GM12874 (cell line): ENCODE measurements at regions not wholly inside any gene's neighbourhood (a gene's known extent, or its start where the extent isn't known, plus 50 kb on each side); places are given as distances from the start of the nearest gene placed in this dataset.

ENCODE experiments used
- TF ChIP-seq, protein P1 (sequence below): IDR thresholded peaks from 2 replicates; pipeline ENCODE4 v1.5.1; 2011; ENCODE audit warnings: low read depth, mild to moderate bottlenecking, control low read depth, low read length, moderate library complexity; ENCODE audit not compliant: insufficient read depth

DNA sequence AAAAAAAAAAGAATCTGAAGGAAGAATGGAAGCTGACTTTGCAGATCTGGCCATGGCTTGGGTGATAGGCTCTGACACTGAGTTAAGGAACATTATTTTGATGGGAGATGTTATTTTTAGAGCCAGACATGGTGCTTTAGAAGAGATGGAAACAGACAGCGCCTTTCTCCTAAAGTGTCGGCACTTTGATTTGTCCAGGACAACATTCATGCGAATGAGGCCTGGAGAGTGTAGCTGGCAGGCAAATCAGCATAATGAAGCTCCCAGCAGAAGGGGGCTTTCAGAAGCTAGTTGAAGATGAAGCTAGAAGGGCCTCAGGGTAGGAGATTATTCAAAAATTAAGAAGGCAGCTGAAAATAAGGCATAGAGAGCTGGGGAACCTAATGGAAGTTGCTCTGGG is 397.7 kb downstream of the RWDD3 start:
- TF ChIP-seq, protein P1, sequence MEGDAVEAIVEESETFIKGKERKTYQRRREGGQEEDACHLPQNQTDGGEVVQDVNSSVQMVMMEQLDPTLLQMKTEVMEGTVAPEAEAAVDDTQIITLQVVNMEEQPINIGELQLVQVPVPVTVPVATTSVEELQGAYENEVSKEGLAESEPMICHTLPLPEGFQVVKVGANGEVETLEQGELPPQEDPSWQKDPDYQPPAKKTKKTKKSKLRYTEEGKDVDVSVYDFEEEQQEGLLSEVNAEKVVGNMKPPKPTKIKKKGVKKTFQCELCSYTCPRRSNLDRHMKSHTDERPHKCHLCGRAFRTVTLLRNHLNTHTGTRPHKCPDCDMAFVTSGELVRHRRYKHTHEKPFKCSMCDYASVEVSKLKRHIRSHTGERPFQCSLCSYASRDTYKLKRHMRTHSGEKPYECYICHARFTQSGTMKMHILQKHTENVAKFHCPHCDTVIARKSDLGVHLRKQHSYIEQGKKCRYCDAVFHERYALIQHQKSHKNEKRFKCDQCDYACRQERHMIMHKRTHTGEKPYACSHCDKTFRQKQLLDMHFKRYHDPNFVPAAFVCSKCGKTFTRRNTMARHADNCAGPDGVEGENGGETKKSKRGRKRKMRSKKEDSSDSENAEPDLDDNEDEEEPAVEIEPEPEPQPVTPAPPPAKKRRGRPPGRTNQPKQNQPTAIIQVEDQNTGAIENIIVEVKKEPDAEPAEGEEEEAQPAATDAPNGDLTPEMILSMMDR: no peak

DNA sequence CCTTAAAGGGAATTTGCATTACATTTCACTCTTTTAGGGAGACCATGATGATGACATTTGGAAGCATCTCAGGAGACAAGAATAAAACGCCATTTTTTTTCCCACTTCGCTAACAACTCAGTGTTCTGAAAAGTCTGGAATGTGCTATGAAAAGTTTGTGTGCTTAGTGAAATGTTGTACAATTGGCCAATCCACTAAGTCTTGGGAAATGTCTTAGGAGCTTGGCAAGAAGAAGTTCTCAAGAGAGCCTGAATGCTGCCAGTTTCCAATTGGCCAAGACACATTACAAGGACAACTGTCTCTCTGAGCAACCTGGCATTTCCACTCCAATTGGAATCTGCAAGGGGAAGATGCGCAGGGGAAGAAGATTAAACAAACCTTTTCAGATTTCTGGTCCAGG is 401.8 kb downstream of the RWDD3 start:
- TF ChIP-seq, protein P1: no peak

DNA sequence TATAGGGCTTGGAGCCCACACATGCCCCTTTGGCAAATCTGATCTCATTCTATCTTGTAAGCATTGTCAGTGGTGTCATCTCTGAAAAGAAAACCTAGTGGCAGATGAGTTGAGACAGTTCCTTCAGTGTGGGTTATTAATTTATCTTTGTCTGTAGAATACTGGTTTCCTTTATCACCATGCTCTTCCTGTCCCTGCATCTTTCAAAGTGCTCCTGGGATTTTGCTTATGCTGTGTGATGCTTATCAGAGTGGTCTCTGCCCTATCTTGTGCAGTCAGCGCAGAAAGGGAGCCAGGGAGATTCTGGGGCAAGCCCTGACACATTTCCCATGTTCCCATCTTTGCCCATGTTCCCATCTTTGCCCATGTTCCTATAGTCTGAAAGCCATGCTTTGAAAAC is 402.9 kb downstream of the RWDD3 start:
- TF ChIP-seq, protein P1: no peak

DNA sequence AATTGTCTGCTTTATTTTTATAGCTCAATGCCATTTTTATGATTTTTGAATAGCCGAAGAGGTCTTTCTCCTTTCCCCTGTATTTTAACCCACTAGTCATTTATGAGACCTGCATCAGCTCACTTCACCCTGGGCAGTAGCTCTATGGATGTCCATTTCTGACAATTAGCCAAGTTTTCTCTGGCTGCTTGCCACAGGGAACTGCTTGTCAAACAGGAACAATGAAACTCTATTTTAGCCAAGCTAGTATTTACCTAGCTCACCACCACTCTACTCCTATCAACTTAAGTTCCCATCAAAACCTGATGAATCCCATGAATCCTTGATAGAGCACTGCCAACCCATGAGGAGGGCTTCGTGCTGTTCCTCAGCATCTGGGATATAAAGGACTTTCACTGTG is 406.7 kb downstream of the RWDD3 start:
- TF ChIP-seq, protein P1: no peak

DNA sequence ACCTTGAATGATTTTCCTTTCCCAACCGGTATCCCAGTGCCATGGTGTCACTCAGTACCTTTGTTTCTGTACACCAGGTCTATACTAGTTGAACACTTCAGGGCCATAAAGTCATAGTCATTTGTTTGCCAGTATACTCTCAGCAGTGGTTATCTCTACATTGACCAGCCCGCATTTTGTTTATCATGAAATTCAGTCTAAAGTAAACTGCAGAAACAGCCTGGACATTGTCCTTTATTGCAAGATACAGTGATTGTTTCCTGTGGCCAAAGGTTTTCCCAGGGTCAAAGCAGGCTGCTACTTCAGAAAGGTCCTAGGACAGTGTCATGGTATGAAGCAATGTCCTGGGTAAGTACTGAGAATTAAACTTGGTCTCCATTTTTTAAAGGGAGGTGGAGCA is 407.4 kb downstream of the RWDD3 start:
- TF ChIP-seq, protein P1: no peak

DNA sequence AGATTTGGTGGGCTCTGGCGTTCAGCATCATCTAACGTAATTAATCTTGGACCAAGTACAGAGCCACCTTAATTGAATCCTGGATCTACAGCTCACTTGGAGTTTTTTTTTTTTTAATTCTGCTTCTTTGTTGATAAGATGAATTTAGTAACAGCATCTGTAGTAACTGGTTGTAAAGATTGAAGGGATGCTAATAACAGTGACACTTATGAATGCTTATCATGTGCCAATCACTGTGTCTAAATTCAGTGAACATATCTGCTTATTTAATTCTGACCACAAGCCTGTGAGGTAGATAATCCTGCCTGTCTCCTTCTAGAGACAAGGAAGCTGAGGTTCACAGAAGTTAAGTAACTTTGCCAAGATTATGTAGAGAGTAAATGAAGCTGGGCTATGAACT is 408.0 kb downstream of the RWDD3 start:
- TF ChIP-seq, protein P1: no peak

DNA sequence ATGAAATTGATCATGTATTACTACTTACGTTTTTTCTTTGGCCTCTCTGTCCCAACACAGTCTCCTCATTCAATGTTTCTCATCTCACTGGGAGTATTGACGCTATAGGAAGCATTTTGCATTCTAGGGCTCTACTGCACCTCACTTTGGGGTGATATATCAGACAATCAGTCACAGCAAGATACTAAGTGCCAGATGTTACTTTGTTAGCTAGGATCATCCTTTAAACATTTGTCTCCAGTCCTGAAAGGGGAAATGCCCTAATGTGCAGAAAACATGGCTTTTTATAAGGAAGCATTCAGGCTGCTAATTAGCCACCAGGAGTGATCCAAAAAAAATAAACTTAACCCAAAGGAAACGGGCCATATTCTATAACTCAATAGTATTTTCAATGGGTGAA is 409.1 kb downstream of the RWDD3 start:
- TF ChIP-seq, protein P1: no peak

DNA sequence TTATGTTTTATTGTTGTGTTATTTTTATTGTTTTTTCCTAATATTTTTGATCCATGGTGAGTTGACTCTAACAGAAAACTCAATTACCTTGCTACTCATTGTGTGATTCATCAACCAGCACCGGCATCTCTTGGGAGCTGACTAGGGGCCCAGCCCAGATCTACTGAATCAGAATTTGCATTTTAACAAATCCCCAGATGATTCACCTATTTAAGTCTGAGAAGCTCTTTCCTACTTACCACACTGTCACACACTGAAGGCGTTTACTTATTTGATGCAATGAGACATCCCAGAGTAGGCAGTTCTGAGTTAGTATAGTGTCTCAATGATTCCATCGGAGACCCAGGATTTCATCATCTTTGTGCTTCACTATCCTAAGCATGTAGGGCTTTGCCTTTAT is 416.6 kb downstream of the RWDD3 start:
- TF ChIP-seq, protein P1: no peak
